ENCODE measurements at regions not wholly inside any gene's neighbourhood (a gene's known extent, or its start where the extent isn't known, plus 50 kb on each side); places are given as distances from the start of the nearest gene placed in this dataset.

DNA sequence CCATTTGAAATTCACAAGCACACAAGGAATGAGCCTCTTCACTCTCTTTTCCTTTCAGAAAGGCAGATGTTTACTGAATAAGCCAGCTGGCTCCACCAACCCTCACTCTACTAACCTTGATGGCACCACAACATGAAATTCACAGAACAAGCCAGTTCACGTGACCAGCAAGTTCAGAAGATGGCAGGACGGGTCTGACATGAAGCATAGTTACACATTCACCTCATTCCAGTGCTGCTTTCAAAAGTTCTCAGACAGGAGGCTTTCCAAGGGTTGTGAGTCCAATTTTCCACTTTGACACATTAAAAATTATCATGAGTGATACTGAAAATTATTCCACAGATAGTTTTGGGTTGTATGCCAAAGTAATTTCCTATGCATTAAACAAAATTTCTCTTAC lies 74.2 kb upstream of the MBOAT2 start:
- no peak overlapping the region for H3K4me2 ChIP-seq (ENCODE audit: low read depth, low read length)
- FAIRE-seq, result no peak
- H3K9me3 ChIP-seq (ENCODE audit: low read length), result 0 out of 2 replicates have a peak, but pooled peaks cover 6% of the 10 kb centered on the region
- no peak overlapping the region for H3K27ac ChIP-seq (ENCODE audit: extremely low read length, insufficient read depth, low read length)
- no peak for DNase-seq (ENCODE audit: low spot score)
- WGBS (ENCODE audit: low lambda C conversion rate), result 8% methylated on average over 2 of the region's 2 CpGs
- no peak overlapping the region for H2AFZ ChIP-seq (ENCODE audit: low read length)
- no peak for TF ChIP-seq ZFP37 (CRISPR knock-in tag; IDR thresholded peaks at IDR 0.05; ENCODE audit: borderline replicate concordance)
- TF ChIP-seq MEIS2 (CRISPR knock-in tag; IDR thresholded peaks at IDR 0.05), result no peak
- TF ChIP-seq ZKSCAN8 (CRISPR knock-in tag; IDR thresholded peaks at IDR 0.05; ENCODE audit: borderline replicate concordance), result no peak
- TF ChIP-seq ZNF354B (CRISPR knock-in tag; IDR thresholded peaks at IDR 0.05), result no peak
- no peak overlapping the region for H3K9ac ChIP-seq (ENCODE audit: insufficient read depth, low read depth, low read length)
- H3K4me3 ChIP-seq (replicated peaks in 1 of 3; ENCODE audit: insufficient read depth in 1 of 3, low read depth in 2 of 3, low read length in 3 of 3), result no peak overlapping the region
- ChIA-PET CTCF (ENCODE audit: low intra/inter-chr PET ratio, low total read pairs) (no interaction called here), POLR2A (no interaction called here)
- ATAC-seq, result no peak
- BruUV-seq (replicated peaks), result no TSS peak
- H3K4me1 ChIP-seq (ENCODE audit: insufficient read depth, low read length), result no peaks in the 10 kb centered on the region
- no peaks in the 10 kb centered on the region for H4K20me1 ChIP-seq (ENCODE audit: insufficient read depth, low read length)
- intact Hi-C loops (cut with micrococcal nuclease; ENCODE audit: unreplicated experiment), result no loop called here
- H3K79me2 ChIP-seq (ENCODE audit: insufficient read depth, low read length), result no peaks in the 10 kb centered on the region
- peaks cover 0 to 6% of the 10 kb centered on the region in 2 experiments; a peak in 1 of 5 replicates for H3K27me3 ChIP-seq (ENCODE audit: control insufficient read depth in 1 of 2, insufficient read depth in 2 of 2, low read length in 2 of 2)
- H3K36me3 ChIP-seq (replicated peaks in 1 of 2; ENCODE audit: control insufficient read depth in 1 of 2, insufficient read depth in 2 of 2, low read length in 2 of 2), result no peaks in the 10 kb centered on the region
- in situ Hi-C loops (cut with HindIII; ENCODE audit: extremely low pct_ligation_motif_present, low pct_unique_long_range_greater_than_20kb), result no loop called here

DNA sequence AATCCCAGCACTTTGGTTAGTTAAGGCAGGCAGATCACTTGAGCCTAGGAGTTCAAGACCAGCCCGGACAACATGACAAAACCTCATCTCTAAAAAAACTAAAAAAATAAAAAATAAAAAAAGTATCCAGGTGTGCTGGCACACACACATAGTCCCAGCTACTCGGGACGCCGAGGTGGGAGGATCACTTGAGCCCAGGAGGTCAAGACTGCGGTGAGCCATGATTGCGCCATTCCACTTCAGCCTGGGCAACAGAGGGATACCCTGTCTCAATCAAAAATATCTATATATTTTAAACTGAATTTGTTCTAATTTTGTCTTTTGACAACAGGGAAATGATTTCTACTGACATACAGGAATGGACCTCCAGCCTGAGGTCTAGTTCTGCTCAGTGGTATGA lies 73.3 kb upstream of the MBOAT2 start:
- Histone ChIP-seq H3K79me2 (ENCODE audit: insufficient read depth, low read length) (no peaks in the 10 kb centered on the region), H3K4me3 (replicated peaks in 1 of 3; ENCODE audit: insufficient read depth in 1 of 3, low read depth in 2 of 3, low read length in 3 of 3) (no peak overlapping the region), H3K9ac (ENCODE audit: insufficient read depth, low read depth, low read length) (no peak overlapping the region), H3K4me1 (ENCODE audit: insufficient read depth, low read length) (no peaks in the 10 kb centered on the region), H3K27ac (ENCODE audit: extremely low read length, insufficient read depth, low read length) (no peak overlapping the region), H3K4me2 (ENCODE audit: low read depth, low read length) (no peak overlapping the region), H3K36me3 (replicated peaks in 1 of 2; ENCODE audit: control insufficient read depth in 1 of 2, insufficient read depth in 2 of 2, low read length in 2 of 2) (no peaks in the 10 kb centered on the region), H4K20me1 (ENCODE audit: insufficient read depth, low read length) (no peaks in the 10 kb centered on the region), H3K27me3 (ENCODE audit: control insufficient read depth in 1 of 2, insufficient read depth in 2 of 2, low read length in 2 of 2) (peaks cover 0 to 6% of the 10 kb centered on the region in 2 experiments; a peak in 1 of 5 replicates), H2AFZ (ENCODE audit: low read length) (no peak overlapping the region), H3K9me3 (ENCODE audit: low read length) (0 out of 2 replicates have a peak, but pooled peaks cover 5% of the 10 kb centered on the region)
- CTCF ChIA-PET (ENCODE audit: low intra/inter-chr PET ratio, low total read pairs), result no interaction called here
- POLR2A ChIA-PET, result no interaction called here
- DNase-seq (ENCODE audit: low spot score), result no peak
- in situ Hi-C loops (cut with HindIII; ENCODE audit: extremely low pct_ligation_motif_present, low pct_unique_long_range_greater_than_20kb) (no loop called here), intact Hi-C loops (cut with micrococcal nuclease; ENCODE audit: unreplicated experiment) (no loop called here)
- 42% methylated on average over 6 of the region's 6 CpGs for WGBS (ENCODE audit: low lambda C conversion rate)
- no peak for FAIRE-seq
- BruUV-seq (replicated peaks), result no TSS peak
- TF ChIP-seq TCF7L2 (IDR thresholded peaks at IDR 0.05; ENCODE audit: low read depth, low read length) (no peak), CEBPB (IDR thresholded peaks at IDR 0.05; ENCODE audit: borderline replicate concordance, low read depth, low read length) (0 out of 2 replicates have a peak, but pooled peaks have one; percentile 8)
- no peak for ATAC-seq

Data from HepG2 (cell line).